H9 (cell line): ENCODE measurements at regions not wholly inside any gene's neighbourhood (a gene's known extent, or its start where the extent isn't known, plus 50 kb on each side); places are given as distances from the start of the nearest gene placed in this dataset.

Experiments used
- DNase-seq: peaks from one replicate; pipeline ENCODE4 v3.0.0-alpha.2; 2017
- H2AFZ ChIP-seq: one replicate; pipeline ENCODE4 v1.6.1; 2013; ENCODE audit warnings: mild to moderate bottlenecking, low read length, control low read depth, moderate library complexity
- H2AK5ac ChIP-seq: 2 replicates; pipeline ENCODE4 v1.6.1; 2013; ENCODE audit warnings: low read length, control low read depth, mixed read lengths; ENCODE audit not compliant: insufficient read length
- H2BK120ac ChIP-seq: one replicate; pipeline ENCODE4 v1.6.1; 2013; ENCODE audit warnings: low read depth, mild to moderate bottlenecking, low read length, control low read depth, inconsistent platforms; ENCODE audit not compliant: poor library complexity, severe bottlenecking
- H2BK12ac ChIP-seq: 2 replicates; pipeline ENCODE4 v1.6.1; 2013; ENCODE audit warnings: low read length, control low read depth, mixed read lengths, low read depth; ENCODE audit not compliant: insufficient read length
- H2BK15ac ChIP-seq: 2 replicates; pipeline ENCODE4 v1.6.1; 2013; ENCODE audit warnings: low read depth, low read length, control low read depth
- H2BK20ac ChIP-seq: one replicate; pipeline ENCODE4 v1.6.1; 2013; ENCODE audit warnings: low read depth, mild to moderate bottlenecking, low read length, control low read depth, inconsistent platforms; ENCODE audit not compliant: poor library complexity, severe bottlenecking
- H2BK5ac ChIP-seq: 2 replicates; pipeline ENCODE4 v1.6.1; 2013; ENCODE audit warnings: low read length, control low read depth, mixed read lengths; ENCODE audit not compliant: insufficient read length
- H3K14ac ChIP-seq: 2 replicates; pipeline ENCODE4 v1.6.1; 2013; ENCODE audit warnings: low read length, control low read depth; ENCODE audit not compliant: insufficient read depth
- H3K18ac ChIP-seq: 2 replicates; pipeline ENCODE4 v1.6.1; 2013; ENCODE audit warnings: low read depth, mild to moderate bottlenecking, mixed read lengths, low read length, control low read depth; ENCODE audit not compliant: insufficient read length
- H3K23ac ChIP-seq: 2 replicates; pipeline ENCODE4 v1.6.1; 2013; ENCODE audit warnings: low read length, control low read depth, mixed read lengths, low read depth; ENCODE audit not compliant: insufficient read length
- H3K23me2 ChIP-seq: 2 replicates; pipeline ENCODE4 v1.6.1; 2013; ENCODE audit warnings: low read depth, mild to moderate bottlenecking, mixed read lengths, low read length, control low read depth; ENCODE audit not compliant: insufficient read length, poor library complexity, severe bottlenecking
- H3K27ac ChIP-seq: 2 replicates; pipeline ENCODE4 v1.5.1; 2013; ENCODE audit warnings: low read length, control low read depth, mixed read lengths, low read depth; ENCODE audit not compliant: insufficient read length
- H3K27me3 ChIP-seq: 2 replicates; pipeline ENCODE4 v1.6.1; 2013; ENCODE audit warnings: low read length, control low read depth, inconsistent platforms; ENCODE audit not compliant: insufficient read depth
- H3K4ac ChIP-seq: 2 replicates; pipeline ENCODE4 v1.6.1; 2013; ENCODE audit warnings: low read depth, mild to moderate bottlenecking, control low read depth, inconsistent platforms, low read length, moderate library complexity
- H3K4me1 ChIP-seq: 2 replicates; pipeline ENCODE4 v1.6.1; 2013; ENCODE audit warnings: low read length, control low read depth, inconsistent platforms; ENCODE audit not compliant: insufficient read depth
- H3K4me2 ChIP-seq: 2 replicates; pipeline ENCODE4 v1.6.1; 2013; ENCODE audit warnings: low read length, control low read depth, mixed read lengths; ENCODE audit not compliant: insufficient read length, insufficient read depth
- H3K56ac ChIP-seq: 2 replicates; pipeline ENCODE4 v1.6.1; 2013; ENCODE audit warnings: low read depth, mild to moderate bottlenecking, mixed read lengths, low read length, control low read depth; ENCODE audit not compliant: insufficient read length
- H3K79me1 ChIP-seq: 2 replicates; pipeline ENCODE4 v1.6.1; 2013; ENCODE audit warnings: low read depth, mild to moderate bottlenecking, moderate library complexity, low read length, control low read depth, inconsistent platforms; ENCODE audit not compliant: insufficient read depth, poor library complexity, severe bottlenecking
- H3K79me2 ChIP-seq: 2 replicates; pipeline ENCODE4 v1.6.1; 2013; ENCODE audit warnings: low read length, control low read depth, inconsistent platforms; ENCODE audit not compliant: insufficient read depth
- H3K9ac ChIP-seq: 2 replicates; pipeline ENCODE4 v1.6.1; 2013; ENCODE audit warnings: low read length, control low read depth, mixed read lengths; ENCODE audit not compliant: insufficient read length; ENCODE audit errors: extremely low read depth
- H3K9me3 ChIP-seq: one replicate; pipeline ENCODE4 v1.6.1; 2013; ENCODE audit warnings: low read depth, low read length, inconsistent platforms; ENCODE audit not compliant: control insufficient read depth
- H3T11ph ChIP-seq: one replicate; pipeline ENCODE4 v1.6.1; 2013; ENCODE audit warnings: mild to moderate bottlenecking, low read length, control low read depth, inconsistent platforms
- H4K20me1 ChIP-seq: one replicate; pipeline ENCODE4 v1.6.1; 2013; ENCODE audit not compliant: control insufficient read depth, insufficient read length, insufficient read depth
- H4K5ac ChIP-seq: 2 replicates; pipeline ENCODE4 v1.6.1; 2013; ENCODE audit warnings: low read depth, mild to moderate bottlenecking, mixed read lengths, low read length, control low read depth; ENCODE audit not compliant: insufficient read length
- H4K8ac ChIP-seq: replicated peaks from 2 replicates; pipeline ENCODE4 v1.6.1; 2013; ENCODE audit warnings: low read length, control low read depth, mixed read lengths, low read depth; ENCODE audit not compliant: insufficient read length
- H4K91ac ChIP-seq: 2 replicates; pipeline ENCODE4 v1.6.1; 2013; ENCODE audit warnings: low read depth, mild to moderate bottlenecking, moderate library complexity, mixed read lengths, low read length, control low read depth; ENCODE audit not compliant: insufficient read length
- H3K27ac Mint-ChIP-seq, 3 experiments: 2 replicates in 2 of 3; 3 replicates in 1 of 3; pipeline ENCODE4 v1.8.0; 2020 to 2021; ENCODE audit warnings: mixed read lengths in 3 of 3, mild to moderate bottlenecking in 1 of 3, moderate library complexity in 1 of 3
- H3K27me3 Mint-ChIP-seq: 2 replicates; pipeline ENCODE4 v1.8.0; 2021; ENCODE audit warnings: low read depth, mild to moderate bottlenecking, moderate library complexity, mixed read lengths
- H3K36me3 Mint-ChIP-seq, 3 experiments: 2 replicates in 2 of 3; 3 replicates in 1 of 3; pipeline ENCODE4 v1.8.0; 2020 to 2021; ENCODE audit warnings: low read depth in 3 of 3, mixed read lengths in 3 of 3; ENCODE audit not compliant: insufficient read depth in 1 of 3
- H3K4me1 Mint-ChIP-seq, 2 experiments: 2 replicates each; pipeline ENCODE4 v1.8.0; 2020; ENCODE audit warnings: mixed read lengths in 2 of 2
- H3K4me3 Mint-ChIP-seq, 2 experiments: 2 replicates in 1 of 2; 3 replicates in 1 of 2; pipeline ENCODE4 v1.8.0; 2020 to 2021; ENCODE audit warnings: mild to moderate bottlenecking in 2 of 2, mixed read lengths in 2 of 2, moderate library complexity in 1 of 2
- H3K9me3 Mint-ChIP-seq, 2 experiments: 2 replicates in 1 of 2; 3 replicates in 1 of 2; pipeline ENCODE4 v1.8.0; 2020; ENCODE audit warnings: mild to moderate bottlenecking in 2 of 2, mixed read lengths in 2 of 2, moderate library complexity in 1 of 2
- WGBS: extraction: QIAGEN DNeasy Blood & Tissue Kit; methylation state at CpG from one replicate; pipeline ENCODE4 v1.1.7; 2013; ENCODE audit warnings: missing lambda C conversion rate, low lambda C conversion rate, mixed read lengths; ENCODE audit not compliant: insufficient read length; ENCODE audit errors: extremely low coverage; 5-methylcytosine and 5-hydroxymethylcytosine counted together
- TF ChIP-seq, protein P1 (sequence below): fragments of 200-600 bp; sonication (generic); conservative IDR thresholded peaks from 3 replicates; pipeline ENCODE4 v1.8.0; 2021; ENCODE audit warnings: antibody characterized with exemption, mild to moderate bottlenecking

DNA sequence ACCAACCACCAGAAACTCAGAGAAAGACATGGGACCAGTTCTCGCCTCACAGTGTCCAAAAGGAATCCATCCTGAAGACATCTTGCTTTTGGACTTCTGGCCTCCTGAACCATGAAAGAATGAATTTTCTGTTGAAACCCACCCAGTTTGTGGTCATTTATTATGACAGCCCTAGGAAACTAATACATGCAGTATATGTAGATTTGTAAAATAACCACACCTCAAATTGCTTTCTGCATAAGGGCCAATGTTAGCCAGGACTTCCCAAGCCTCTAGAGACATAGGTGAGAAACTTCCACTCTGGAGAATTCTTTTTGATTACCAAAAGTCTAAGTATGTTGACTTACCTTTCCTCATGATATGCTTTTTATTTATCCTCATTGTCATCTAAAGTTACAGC, 210.5 kb upstream of the SP4 start:
- Histone ChIP-seq H2BK15ac (no peak overlapping the region), H3K79me1 (no peaks in the 10 kb centered on the region), H2BK120ac (no peak overlapping the region), H3T11ph (no peak overlapping the region), H3K23me2 (no peaks in the 10 kb centered on the region), H2AFZ (no peak overlapping the region), H3K4ac (no peak overlapping the region), H3K9ac (no peak overlapping the region), H3K27ac (no peak overlapping the region), H2BK12ac (no peak overlapping the region), H3K14ac (no peak overlapping the region), H3K79me2 (no peaks in the 10 kb centered on the region), H4K8ac (no peak overlapping the region), H2AK5ac (no peak overlapping the region), H3K56ac (no peak overlapping the region), H4K20me1 (no peaks in the 10 kb centered on the region), H4K5ac (no peak overlapping the region), H2BK5ac (no peak overlapping the region), H3K4me2 (no peak overlapping the region), H3K9me3 (no peaks in the 10 kb centered on the region), H3K27me3 (no peaks in the 10 kb centered on the region), H2BK20ac (no peak overlapping the region), H3K4me1 (no peaks in the 10 kb centered on the region; the same call in 1 of the 2 replicates), H3K23ac (no peak overlapping the region), H3K18ac (no peak overlapping the region), H4K91ac (no peak overlapping the region)
- Mint-ChIP-seq H3K4me1 (peaks cover 0 to 3% of the 10 kb centered on the region in 2 experiments; a peak in 2 of 4 replicates), H3K36me3 (no peaks in the 10 kb centered on the region), H3K27me3 (no peaks in the 10 kb centered on the region; the same call in 1 of the 2 replicates), H3K4me3 (no peak overlapping the region), H3K9me3 (no peaks in the 10 kb centered on the region), H3K27ac (no peak overlapping the region)
- no CpG with 5 or more reads among the region's 1 CpG for WGBS
- no peak for DNase-seq
- TF ChIP-seq, protein P1, sequence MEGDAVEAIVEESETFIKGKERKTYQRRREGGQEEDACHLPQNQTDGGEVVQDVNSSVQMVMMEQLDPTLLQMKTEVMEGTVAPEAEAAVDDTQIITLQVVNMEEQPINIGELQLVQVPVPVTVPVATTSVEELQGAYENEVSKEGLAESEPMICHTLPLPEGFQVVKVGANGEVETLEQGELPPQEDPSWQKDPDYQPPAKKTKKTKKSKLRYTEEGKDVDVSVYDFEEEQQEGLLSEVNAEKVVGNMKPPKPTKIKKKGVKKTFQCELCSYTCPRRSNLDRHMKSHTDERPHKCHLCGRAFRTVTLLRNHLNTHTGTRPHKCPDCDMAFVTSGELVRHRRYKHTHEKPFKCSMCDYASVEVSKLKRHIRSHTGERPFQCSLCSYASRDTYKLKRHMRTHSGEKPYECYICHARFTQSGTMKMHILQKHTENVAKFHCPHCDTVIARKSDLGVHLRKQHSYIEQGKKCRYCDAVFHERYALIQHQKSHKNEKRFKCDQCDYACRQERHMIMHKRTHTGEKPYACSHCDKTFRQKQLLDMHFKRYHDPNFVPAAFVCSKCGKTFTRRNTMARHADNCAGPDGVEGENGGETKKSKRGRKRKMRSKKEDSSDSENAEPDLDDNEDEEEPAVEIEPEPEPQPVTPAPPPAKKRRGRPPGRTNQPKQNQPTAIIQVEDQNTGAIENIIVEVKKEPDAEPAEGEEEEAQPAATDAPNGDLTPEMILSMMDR, result no peak
